Thyroid gland (tissue), 4 donors: ENCODE measurements at regions not wholly inside any gene's neighbourhood (a gene's known extent, or its start where the extent isn't known, plus 50 kb on each side); places are given as distances from the start of the nearest gene placed in this dataset.

Source experiments
- POLR2A ChIP-seq, 2 donors: fragments of 450-650 bp; IDR thresholded peaks; one replicate each; pipeline ENCODE4 v1.6.1; 2017; ENCODE audit warnings: antibody characterized with exemption in 2 of 2, mild to moderate bottlenecking in 2 of 2, moderate library complexity in 1 of 2
- TF ChIP-seq, protein P1 (sequence below), 6 experiments: fragments of 200-600 bp in 3 of 6; fragments of 450-650 bp in 3 of 6; sonication (generic) in 3 of 6; IDR thresholded peaks; one replicate each; pipeline ENCODE4 v1.5.1; 2016 to 2019; ENCODE audit warnings: antibody characterized with exemption in 6 of 6, mild to moderate bottlenecking in 2 of 6, inconsistent platforms in 1 of 6, moderate library complexity in 1 of 6

DNA sequence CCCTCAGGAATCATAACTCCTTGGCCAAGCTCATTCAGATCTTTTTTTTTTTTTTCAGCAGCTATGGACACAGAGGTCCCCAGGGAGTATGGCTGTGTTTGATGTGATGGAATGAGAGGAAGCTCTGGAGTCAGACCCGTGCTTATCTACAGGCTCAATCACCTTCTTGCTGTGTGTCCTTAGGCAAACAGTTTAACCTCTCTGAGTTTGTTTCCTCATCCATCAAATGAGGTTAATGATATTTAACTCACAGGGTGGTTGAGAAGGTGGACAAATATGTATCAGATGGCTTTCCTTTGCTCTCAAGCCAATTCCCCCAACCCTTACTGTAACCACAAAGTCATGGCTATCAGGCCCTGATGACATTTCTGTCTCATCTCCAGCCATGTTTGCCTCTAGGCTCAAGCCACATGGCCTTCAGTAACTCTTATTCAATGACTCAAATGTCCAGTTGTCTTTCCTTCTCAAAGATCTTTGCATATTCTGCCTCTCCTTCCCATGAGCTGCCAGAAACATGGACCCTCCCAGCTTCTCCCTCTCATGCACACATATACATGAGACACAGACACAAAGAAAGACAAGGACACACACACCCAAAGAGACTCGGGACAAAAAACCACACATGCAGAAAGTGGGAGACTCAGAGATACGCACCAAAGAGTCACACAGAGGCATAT lies 303.5 kb upstream of the KAZN start:
- TF ChIP-seq, protein P1, sequence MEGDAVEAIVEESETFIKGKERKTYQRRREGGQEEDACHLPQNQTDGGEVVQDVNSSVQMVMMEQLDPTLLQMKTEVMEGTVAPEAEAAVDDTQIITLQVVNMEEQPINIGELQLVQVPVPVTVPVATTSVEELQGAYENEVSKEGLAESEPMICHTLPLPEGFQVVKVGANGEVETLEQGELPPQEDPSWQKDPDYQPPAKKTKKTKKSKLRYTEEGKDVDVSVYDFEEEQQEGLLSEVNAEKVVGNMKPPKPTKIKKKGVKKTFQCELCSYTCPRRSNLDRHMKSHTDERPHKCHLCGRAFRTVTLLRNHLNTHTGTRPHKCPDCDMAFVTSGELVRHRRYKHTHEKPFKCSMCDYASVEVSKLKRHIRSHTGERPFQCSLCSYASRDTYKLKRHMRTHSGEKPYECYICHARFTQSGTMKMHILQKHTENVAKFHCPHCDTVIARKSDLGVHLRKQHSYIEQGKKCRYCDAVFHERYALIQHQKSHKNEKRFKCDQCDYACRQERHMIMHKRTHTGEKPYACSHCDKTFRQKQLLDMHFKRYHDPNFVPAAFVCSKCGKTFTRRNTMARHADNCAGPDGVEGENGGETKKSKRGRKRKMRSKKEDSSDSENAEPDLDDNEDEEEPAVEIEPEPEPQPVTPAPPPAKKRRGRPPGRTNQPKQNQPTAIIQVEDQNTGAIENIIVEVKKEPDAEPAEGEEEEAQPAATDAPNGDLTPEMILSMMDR (IDR thresholded peaks at IDR 0.05): no peak
- no peak for TF ChIP-seq POLR2A (IDR thresholded peaks at IDR 0.05)
